ENCODE measurements at regions not wholly inside any gene's neighbourhood (a gene's known extent, or its start where the extent isn't known, plus 50 kb on each side); places are given as distances from the start of the nearest gene placed in this dataset.

DNA sequence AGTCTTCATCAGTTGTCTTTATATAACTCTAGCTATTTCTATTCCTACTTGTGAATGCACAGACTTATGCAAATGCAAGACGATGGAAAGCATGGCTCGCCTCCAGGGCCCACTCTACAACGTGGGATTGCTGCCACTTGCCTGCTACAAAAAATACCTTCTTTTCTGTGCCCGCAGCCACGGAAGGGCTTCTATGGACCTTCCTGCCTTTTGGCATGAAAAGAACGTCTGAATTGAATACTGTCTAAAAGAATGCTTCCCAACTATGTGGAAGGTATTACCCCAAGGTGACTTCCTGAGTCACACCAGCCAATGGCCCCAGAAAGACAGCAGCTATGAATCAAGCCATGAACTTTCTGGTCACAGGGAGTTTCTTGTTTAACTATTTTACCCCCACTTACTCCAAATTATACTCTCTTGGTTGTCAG lies 261.2 kb downstream of the HIVEP2 start:
- no peak for FAIRE-seq

GRCh38 chr6:142684371-142684770 lies 260.6 kb downstream of the HIVEP2 start:
- no peak for FAIRE-seq

- FAIRE-seq, result no peak
These were observed 259.0 kb downstream of the HIVEP2 start for GRCh38 chr6:142685852-142686506.

DNA sequence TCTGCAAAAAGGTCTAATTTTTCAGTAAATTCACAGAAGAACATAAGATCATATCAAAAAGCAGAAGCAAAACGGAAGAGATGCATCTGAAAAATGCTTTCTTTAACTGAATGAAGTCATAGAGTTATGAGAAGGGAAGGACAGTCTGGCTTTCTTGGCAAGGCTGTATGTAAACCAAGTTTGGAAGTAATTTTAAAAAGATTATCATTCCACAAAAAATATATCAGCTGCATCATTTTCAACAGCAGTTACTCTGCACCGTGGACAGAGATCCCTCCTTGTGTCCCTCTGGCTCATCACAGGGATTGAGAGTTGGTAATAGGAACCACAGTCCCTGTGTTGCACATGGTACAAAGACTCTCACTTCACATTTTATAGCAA lies 258.5 kb downstream of the HIVEP2 start:
- no peak for FAIRE-seq

- FAIRE-seq, result no peak
These were observed 252.0 kb downstream of the HIVEP2 start for GRCh38 chr6:142692942-142693341.

GRCh38 chr6:142693441-142693840 lies 251.5 kb downstream of the HIVEP2 start:
- no peak for FAIRE-seq

DNA sequence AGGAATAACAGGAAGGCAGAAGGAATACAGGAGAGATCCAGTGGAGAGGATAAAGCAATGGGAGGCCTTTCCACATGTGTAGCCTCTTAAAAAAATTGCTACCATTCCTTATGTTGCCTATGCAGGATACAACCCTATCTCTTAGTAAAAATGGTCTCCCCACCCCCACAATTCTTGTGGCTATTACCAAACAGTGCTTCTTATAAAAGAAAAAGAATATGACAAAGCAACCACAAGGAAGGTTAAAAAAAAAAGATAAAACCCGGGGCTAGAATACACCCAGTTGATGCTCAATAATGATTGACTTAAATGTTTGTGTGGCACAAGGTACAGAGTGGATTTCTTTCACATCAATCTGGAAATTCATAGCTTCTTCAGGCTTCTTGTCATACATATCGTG lies 250.9 kb downstream of the HIVEP2 start:
- no peak for FAIRE-seq

GRCh38 chr6:142695016-142695415 lies 250.0 kb downstream of the HIVEP2 start:
- FAIRE-seq, result no peak

- no peak for FAIRE-seq
These were observed 248.6 kb downstream of the HIVEP2 start for GRCh38 chr6:142696123-142697000.

DNA sequence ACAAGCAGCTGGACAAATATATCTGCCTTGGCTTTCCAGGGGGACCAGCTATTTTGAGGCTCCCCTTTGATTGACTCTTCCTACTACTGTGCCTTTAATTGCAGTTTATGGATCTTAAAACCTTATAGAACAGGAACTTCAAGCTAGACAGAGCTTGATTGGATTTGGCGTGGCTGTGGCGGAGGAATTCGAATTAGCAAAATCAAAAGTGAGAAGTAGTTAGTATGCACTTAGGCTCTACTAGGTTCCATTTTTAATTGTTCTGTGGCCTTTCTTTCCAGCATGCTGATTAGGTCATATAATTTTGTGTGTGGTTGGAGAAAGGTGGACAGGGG lies 248.0 kb downstream of the HIVEP2 start:
- no peak for FAIRE-seq

GRCh38 chr6:142697922-142698321 lies 247.1 kb downstream of the HIVEP2 start:
- no peak for FAIRE-seq

GRCh38 chr6:142698751-142699150 lies 246.2 kb downstream of the HIVEP2 start:
- FAIRE-seq, result no peak

GRCh38 chr6:142699391-142699790 lies 245.6 kb downstream of the HIVEP2 start:
- no peak for FAIRE-seq

GRCh38 chr6:142700032-142700431 lies 244.9 kb downstream of the HIVEP2 start:
- FAIRE-seq, result no peak

DNA sequence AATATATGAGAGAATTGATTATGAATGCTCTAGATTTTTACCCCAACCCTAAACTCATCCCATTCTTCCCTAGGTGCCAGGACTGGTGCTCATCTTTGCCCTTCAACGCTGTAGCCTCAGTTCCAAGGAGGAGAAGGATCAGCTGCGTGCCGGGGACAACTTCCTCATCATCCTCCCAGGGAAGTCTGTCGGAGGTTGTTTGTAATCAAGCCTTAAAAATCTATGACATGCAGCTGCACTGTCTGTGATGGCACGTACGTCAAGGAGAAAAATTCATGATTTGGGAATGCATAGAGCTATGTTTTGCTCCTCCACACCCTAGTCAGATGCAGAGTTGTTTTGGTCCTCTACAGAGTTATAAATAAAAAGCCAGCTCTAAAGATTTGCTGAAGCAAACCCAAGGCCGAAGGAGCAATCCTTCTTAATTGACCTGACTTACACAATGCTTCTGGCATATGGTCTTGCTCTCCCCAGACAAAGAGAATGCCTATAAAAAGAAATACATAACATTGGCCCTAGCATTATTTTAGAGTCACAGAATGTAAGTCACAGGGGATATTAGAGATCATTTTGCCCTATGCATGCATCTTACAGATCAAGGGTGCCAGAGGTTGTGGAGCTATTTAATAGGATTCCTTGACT lies 244.2 kb downstream of the HIVEP2 start:
- FAIRE-seq, result no peak

Measured in colon (tissue), 2 donors.